ENCODE measurements at regions not wholly inside any gene's neighbourhood (a gene's known extent, or its start where the extent isn't known, plus 50 kb on each side); places are given as distances from the start of the nearest gene placed in this dataset.

DNA sequence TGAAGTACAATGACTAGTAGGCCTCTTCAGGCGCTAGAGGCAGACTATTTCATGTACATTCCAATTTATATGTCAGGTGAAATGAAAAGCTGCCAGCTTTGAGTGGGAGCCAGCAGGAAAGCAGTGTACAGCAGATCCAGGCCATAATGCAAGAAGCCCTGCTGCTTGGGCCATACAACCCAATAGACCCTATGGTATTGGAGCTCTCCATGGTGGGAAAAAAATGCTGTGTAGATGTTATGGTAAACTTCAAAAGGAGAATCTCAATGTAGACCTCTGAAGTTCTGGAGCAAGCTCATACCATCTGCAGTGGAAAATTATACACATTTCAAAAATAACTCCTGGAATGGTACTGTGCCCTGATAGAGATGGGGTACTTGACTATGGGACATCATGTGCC is 71.5 kb upstream of the CD82 start:
- TF ChIP-seq CTCF (IDR thresholded peaks at IDR 0.05) (no peak), EP300 (IDR thresholded peaks at IDR 0.05) (no peak)

Data from stomach (tissue), 4 donors.